Natural killer cell (primary cell): ENCODE measurements at regions not wholly inside any gene's neighbourhood (a gene's known extent, or its start where the extent isn't known, plus 50 kb on each side); places are given as distances from the start of the nearest gene placed in this dataset.

Experiments
- ATAC-seq, 3 donors: fragments of 150-1000 bp in 2 of 3; fragments of 200-7000 bp in 1 of 3; cut with Tn5 transposase; 1 replicate in 1 of 3; 2 replicates in 2 of 3; pipeline ENCODE4 v1.10.0; 2021; ENCODE audit warnings: mild to moderate bottlenecking in 2 of 3, moderate library complexity in 2 of 3
- DNase-seq, 2 donors: peaks; one replicate each; pipeline versions ENCODE4 v3.0.0 to v3.0.0-alpha.2; 2013 to 2021; ENCODE audit warnings: mixed read lengths in 1 of 2
- H3K27ac ChIP-seq: one replicate; pipeline ENCODE4 v1.5.1; 2013; ENCODE audit warnings: mild to moderate bottlenecking, low read length
- H3K27me3 ChIP-seq: one replicate; pipeline ENCODE4 v1.6.1; 2013; ENCODE audit warnings: low read length; ENCODE audit not compliant: control insufficient read depth, insufficient read depth
- H3K36me3 ChIP-seq: one replicate; pipeline ENCODE4 v1.6.1; 2013; ENCODE audit warnings: low read length; ENCODE audit not compliant: control insufficient read depth, insufficient read depth
- H3K4me1 ChIP-seq: one replicate; pipeline ENCODE4 v1.6.1; 2013; ENCODE audit warnings: low read length; ENCODE audit not compliant: control insufficient read depth, insufficient read depth
- H3K4me3 ChIP-seq: one replicate; pipeline ENCODE4 v1.5.1; 2013; ENCODE audit warnings: low read length
- H3K9me3 ChIP-seq: one replicate; pipeline ENCODE4 v1.6.1; 2013; ENCODE audit warnings: low read length; ENCODE audit not compliant: control insufficient read depth, insufficient read depth
- H3K27ac Mint-ChIP-seq, 2 donors: one replicate each; pipeline ENCODE4 v1.8.0; 2022; ENCODE audit warnings: mild to moderate bottlenecking in 2 of 2, mixed read lengths in 2 of 2, moderate library complexity in 1 of 2
- H3K27me3 Mint-ChIP-seq, 2 donors: one replicate each; pipeline ENCODE4 v1.8.0; 2022; ENCODE audit warnings: low read depth in 2 of 2, mixed read lengths in 2 of 2
- H3K36me3 Mint-ChIP-seq: one replicate; pipeline ENCODE4 v1.8.0; 2022; ENCODE audit warnings: mixed read lengths
- H3K4me1 Mint-ChIP-seq, 2 donors: one replicate each; pipeline ENCODE4 v1.8.0; 2022; ENCODE audit warnings: mixed read lengths in 2 of 2
- H3K4me3 Mint-ChIP-seq: one replicate; pipeline ENCODE4 v1.8.0; 2022; ENCODE audit warnings: mild to moderate bottlenecking, moderate library complexity, mixed read lengths
- H3K9me3 Mint-ChIP-seq, 2 donors: one replicate each; pipeline ENCODE4 v1.8.0; 2022; ENCODE audit warnings: mixed read lengths in 2 of 2
- CTCF ChIP-seq: fragments of 200-600 bp; IDR thresholded peaks from one replicate; pipeline ENCODE4 v1.8.0; 2022; ENCODE audit warnings: antibody characterized with exemption
- WGBS: methylation state at CpG from one replicate; pipeline ENCODE4 v1.1.7; 2013; ENCODE audit warnings: missing lambda C conversion rate; ENCODE audit not compliant: insufficient coverage; 5-methylcytosine and 5-hydroxymethylcytosine counted together
- intact Hi-C: fragments of 100-400 bp; cut with micrococcal nuclease; formaldehyde crosslinking; loops from one replicate; pipeline ENCODE4 v1.14.2; 2022

DNA sequence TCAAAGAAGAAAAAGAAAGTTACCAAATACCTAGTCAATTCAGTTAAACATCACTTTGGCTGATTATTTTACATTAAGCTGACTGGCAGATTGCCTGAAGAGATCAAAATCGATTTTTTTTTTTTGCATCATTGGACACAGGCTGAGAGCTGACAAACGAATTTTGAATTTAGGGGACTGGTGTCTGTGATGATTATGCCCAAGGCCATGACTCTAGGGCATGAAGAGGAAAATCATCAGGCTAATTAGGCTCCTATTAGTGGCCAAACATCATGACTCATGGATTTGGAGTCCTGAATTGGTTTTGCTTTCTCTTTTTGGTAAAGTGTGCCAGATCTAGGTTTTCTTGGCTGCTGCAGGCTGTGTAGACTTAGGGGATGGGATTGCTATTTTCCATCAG is 829.3 kb upstream of the LCORL start:
- no peaks in the 10 kb centered on the region for H3K27me3 ChIP-seq
- no peaks in the 10 kb centered on the region for H3K4me1 ChIP-seq
- peaks cover 3% of the 10 kb centered on the region for H3K9me3 ChIP-seq
- peaks cover 9% of the 10 kb centered on the region for H3K36me3 Mint-ChIP-seq
- peaks cover 26 to 33% of the 10 kb centered on the region in 2 donors for H3K9me3 Mint-ChIP-seq
- no peak overlapping the region for H3K4me3 ChIP-seq
- intact Hi-C loops, result no loop called here
- no peak overlapping the region for H3K4me3 Mint-ChIP-seq
- H3K27ac Mint-ChIP-seq, result no peak overlapping the region
- no peak overlapping the region for H3K27ac ChIP-seq
- no peak for DNase-seq
- no peaks in the 10 kb centered on the region for H3K36me3 ChIP-seq
- ATAC-seq, result no peak
- TF ChIP-seq CTCF, result no peak
- no peaks in the 10 kb centered on the region for H3K4me1 Mint-ChIP-seq
- 55% methylated on average over 2 of the region's 2 CpGs for WGBS
- no peaks in the 10 kb centered on the region for H3K27me3 Mint-ChIP-seq

DNA sequence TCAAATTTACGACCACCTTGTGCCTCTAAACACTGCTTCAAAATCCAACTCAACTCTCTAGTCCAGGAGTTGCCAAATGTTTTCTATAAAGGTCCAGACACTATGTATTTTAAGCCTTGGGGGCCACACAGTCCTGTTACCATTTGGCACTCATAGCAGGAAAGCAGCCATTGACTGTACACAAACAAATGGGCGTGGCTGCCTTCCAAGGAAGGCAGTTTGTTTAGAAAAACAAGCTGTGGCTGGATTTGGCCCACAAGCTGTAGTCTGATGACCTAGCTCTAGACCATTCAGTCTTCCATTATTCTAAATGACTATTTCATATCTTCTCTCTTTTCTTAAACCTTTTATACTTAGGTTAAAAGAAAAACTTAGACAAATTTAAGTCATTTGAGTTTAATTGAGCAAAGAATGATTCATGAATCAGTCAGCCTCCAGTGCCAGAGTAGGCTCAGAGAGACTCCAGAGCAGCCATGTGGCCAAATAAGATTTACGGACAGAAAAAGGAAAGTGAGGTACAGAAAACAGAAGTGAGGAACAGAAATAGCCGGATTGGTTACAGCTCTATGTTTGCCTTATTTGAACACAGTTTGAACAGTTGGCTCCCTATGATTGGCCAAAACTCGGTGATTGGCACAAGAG is 825.8 kb upstream of the LCORL start:
- Histone ChIP-seq H3K4me3 (no peak overlapping the region), H3K4me1 (no peaks in the 10 kb centered on the region)
- WGBS, result 73% methylated on average over 5 of the region's 5 CpGs

GRCh38 chr4:18846313-18846712 is 824.8 kb upstream of the LCORL start:
- Histone ChIP-seq H3K4me3 (no peak overlapping the region), H3K27me3 (no peaks in the 10 kb centered on the region), H3K27ac (no peak overlapping the region), H3K9me3 (no peaks in the 10 kb centered on the region), H3K4me1 (no peaks in the 10 kb centered on the region), H3K36me3 (no peaks in the 10 kb centered on the region)
- peaks cover 9% of the 10 kb centered on the region for H3K36me3 Mint-ChIP-seq
- intact Hi-C loops, result no loop called here
- H3K27ac Mint-ChIP-seq, result no peak overlapping the region
- no peak for DNase-seq
- no peaks in the 10 kb centered on the region for H3K27me3 Mint-ChIP-seq
- no peaks in the 10 kb centered on the region for H3K4me1 Mint-ChIP-seq
- no peak for TF ChIP-seq CTCF
- no peak overlapping the region for H3K4me3 Mint-ChIP-seq
- no peak for ATAC-seq
- no CpG with 5 or more reads among the region's 1 CpG for WGBS
- peaks cover 27 to 28% of the 10 kb centered on the region in 2 donors for H3K9me3 Mint-ChIP-seq

More for the DNA sequence above, 825.8 kb upstream of the LCORL start:
- H3K27me3 Mint-ChIP-seq, result no peaks in the 10 kb centered on the region
- peaks cover 9% of the 10 kb centered on the region for H3K36me3 Mint-ChIP-seq
- no peak for TF ChIP-seq CTCF
- Histone ChIP-seq H3K27ac (no peak overlapping the region), H3K36me3 (no peaks in the 10 kb centered on the region), H3K27me3 (no peaks in the 10 kb centered on the region), H3K9me3 (no peaks in the 10 kb centered on the region)
- intact Hi-C loops, result no loop called here
- DNase-seq (no peak), ATAC-seq (no peak)
- peaks cover 27 to 28% of the 10 kb centered on the region in 2 donors for H3K9me3 Mint-ChIP-seq
- no peaks in the 10 kb centered on the region for H3K4me1 Mint-ChIP-seq
- H3K4me3 Mint-ChIP-seq, result no peak overlapping the region
- H3K27ac Mint-ChIP-seq, result no peak overlapping the region

GRCh38 chr4:18844726-18845125 is 823.2 kb upstream of the LCORL start:
- TF ChIP-seq CTCF, result no peak
- intact Hi-C loops, result no loop called here
- Histone ChIP-seq H3K36me3 (no peaks in the 10 kb centered on the region), H3K4me3 (no peak overlapping the region), H3K4me1 (no peaks in the 10 kb centered on the region), H3K9me3 (no peaks in the 10 kb centered on the region), H3K27me3 (no peaks in the 10 kb centered on the region), H3K27ac (no peak overlapping the region)
- Mint-ChIP-seq H3K27ac (no peak overlapping the region), H3K9me3 (peaks cover 23 to 32% of the 10 kb centered on the region in 2 donors), H3K4me1 (no peaks in the 10 kb centered on the region), H3K36me3 (peaks cover 4% of the 10 kb centered on the region), H3K27me3 (no peaks in the 10 kb centered on the region), H3K4me3 (no peak overlapping the region)
- DNase-seq, result no peak
- ATAC-seq, result no peak
- WGBS, result 74% methylated on average over 1 of the region's 1 CpG
